Testis (tissue), 2 donors: ENCODE measurements at regions not wholly inside any gene's neighbourhood (a gene's known extent, or its start where the extent isn't known, plus 50 kb on each side); places are given as distances from the start of the nearest gene placed in this dataset.

Experiments
- DNase-seq: peaks from one replicate; pipeline ENCODE4 v3.0.0-alpha.2; 2019
- H3K27ac ChIP-seq, 2 donors: fragments of 200-600 bp; sonication (generic); one replicate each; pipeline ENCODE4 v1.5.1; 2019
- H3K27me3 ChIP-seq: fragments of 200-600 bp; sonication (generic); one replicate; pipeline ENCODE4 v1.5.1; 2019
- H3K36me3 ChIP-seq: fragments of 200-600 bp; sonication (generic); one replicate; pipeline ENCODE4 v1.5.1; 2017; ENCODE audit warnings: low read depth; ENCODE audit errors: missing control alignments
- H3K4me1 ChIP-seq: fragments of 200-600 bp; sonication (generic); one replicate; pipeline ENCODE4 v1.5.1; 2019
- H3K4me3 ChIP-seq, 2 donors: fragments of 200-600 bp; sonication (generic); one replicate each; pipeline ENCODE4 v1.5.1; 2017 to 2019
- H3K9me3 ChIP-seq: fragments of 200-600 bp; sonication (generic); one replicate; pipeline ENCODE4 v1.5.1; 2017
- POLR2A ChIP-seq: fragments of 450-650 bp; IDR thresholded peaks from one replicate; pipeline ENCODE4 v1.6.1; 2017; ENCODE audit warnings: antibody characterized with exemption, mild to moderate bottlenecking, moderate library complexity
- WGBS, 2 donors: methylation state at CpG; one replicate each; pipeline ENCODE4 v1.1.5; 2018; 5-methylcytosine and 5-hydroxymethylcytosine counted together
- intact Hi-C: fragments of 100-400 bp; cut with DNase I; formaldehyde crosslinking; loops from one replicate; pipeline ENCODE4 v1.15.1; 2023; ENCODE audit warnings: low total_unique reads
- TF ChIP-seq, protein P1 (sequence below), 3 experiments: fragments of 450-650 bp in 2 of 3; fragments of 200-600 bp in 1 of 3; sonication (generic) in 1 of 3; IDR thresholded peaks; one replicate each; pipeline ENCODE4 v1.5.1; 2016 to 2019; ENCODE audit warnings: antibody characterized with exemption in 3 of 3, mild to moderate bottlenecking in 2 of 3, moderate library complexity in 1 of 3

DNA sequence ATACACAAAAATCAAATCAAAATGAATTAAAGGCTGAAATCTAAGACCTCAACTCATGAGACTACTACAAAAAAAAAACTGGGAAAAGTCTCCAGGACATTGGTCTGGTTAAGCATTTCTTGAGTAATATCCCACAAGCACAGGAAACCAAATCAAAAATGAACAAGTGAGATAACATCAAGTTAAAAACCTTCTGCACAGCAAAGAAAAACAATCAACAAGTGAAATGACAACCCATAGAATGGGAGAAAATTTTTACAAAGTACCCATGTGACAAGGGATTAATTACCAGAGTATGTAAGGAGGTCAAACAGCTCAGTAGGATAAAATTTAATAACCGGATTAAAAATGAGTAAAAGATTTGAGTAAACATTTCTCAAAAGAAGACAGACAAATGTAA lies 338.7 kb downstream of the SLC16A7 start:
- 93 to 100% methylated on average over 1 of the region's 1 CpG for WGBS, 2 donors
- Histone ChIP-seq H3K9me3 (no peaks in the 10 kb centered on the region), H3K4me1 (no peaks in the 10 kb centered on the region)

DNA sequence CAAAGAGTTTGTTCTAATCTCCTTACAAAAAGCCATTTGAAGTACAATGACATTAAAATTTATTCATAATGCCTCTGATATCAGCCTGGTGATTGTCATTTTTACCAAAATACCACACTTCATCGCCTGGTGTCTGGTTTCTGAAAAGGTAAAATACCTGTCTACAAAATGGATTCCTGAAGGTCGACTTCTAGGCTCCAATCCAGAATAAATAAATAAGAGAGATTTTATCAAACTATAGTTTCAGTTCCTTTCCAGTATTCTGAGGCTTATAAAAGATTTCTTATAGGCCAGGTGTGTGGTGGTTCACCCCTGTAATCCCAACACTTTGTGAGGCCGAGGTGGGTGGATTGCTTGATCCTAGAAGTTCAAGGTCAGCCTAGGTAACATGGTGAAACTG lies 340.7 kb downstream of the SLC16A7 start:
- Histone ChIP-seq H3K36me3 (no peaks in the 10 kb centered on the region), H3K27me3 (no peaks in the 10 kb centered on the region), H3K27ac (no peak overlapping the region), H3K4me1 (no peaks in the 10 kb centered on the region), H3K4me3 (no peak overlapping the region), H3K9me3 (no peaks in the 10 kb centered on the region)
- intact Hi-C loops: no loop called here
- TF ChIP-seq, protein P1, sequence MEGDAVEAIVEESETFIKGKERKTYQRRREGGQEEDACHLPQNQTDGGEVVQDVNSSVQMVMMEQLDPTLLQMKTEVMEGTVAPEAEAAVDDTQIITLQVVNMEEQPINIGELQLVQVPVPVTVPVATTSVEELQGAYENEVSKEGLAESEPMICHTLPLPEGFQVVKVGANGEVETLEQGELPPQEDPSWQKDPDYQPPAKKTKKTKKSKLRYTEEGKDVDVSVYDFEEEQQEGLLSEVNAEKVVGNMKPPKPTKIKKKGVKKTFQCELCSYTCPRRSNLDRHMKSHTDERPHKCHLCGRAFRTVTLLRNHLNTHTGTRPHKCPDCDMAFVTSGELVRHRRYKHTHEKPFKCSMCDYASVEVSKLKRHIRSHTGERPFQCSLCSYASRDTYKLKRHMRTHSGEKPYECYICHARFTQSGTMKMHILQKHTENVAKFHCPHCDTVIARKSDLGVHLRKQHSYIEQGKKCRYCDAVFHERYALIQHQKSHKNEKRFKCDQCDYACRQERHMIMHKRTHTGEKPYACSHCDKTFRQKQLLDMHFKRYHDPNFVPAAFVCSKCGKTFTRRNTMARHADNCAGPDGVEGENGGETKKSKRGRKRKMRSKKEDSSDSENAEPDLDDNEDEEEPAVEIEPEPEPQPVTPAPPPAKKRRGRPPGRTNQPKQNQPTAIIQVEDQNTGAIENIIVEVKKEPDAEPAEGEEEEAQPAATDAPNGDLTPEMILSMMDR (IDR thresholded peaks at IDR 0.05): no peak
- no peak for TF ChIP-seq POLR2A
- WGBS, 2 donors: 75 to 79% methylated on average over 3 of the region's 3 CpGs
- no peak for DNase-seq

More for the DNA sequence above, 338.7 kb downstream of the SLC16A7 start:
- intact Hi-C loops: no loop called here
- Histone ChIP-seq H3K4me3 (no peak overlapping the region), H3K36me3 (no peaks in the 10 kb centered on the region), H3K27me3 (no peaks in the 10 kb centered on the region), H3K27ac (no peak overlapping the region)
- TF ChIP-seq, protein P1 (IDR thresholded peaks at IDR 0.05): no peak
- TF ChIP-seq POLR2A: no peak
- DNase-seq: no peak

DNA sequence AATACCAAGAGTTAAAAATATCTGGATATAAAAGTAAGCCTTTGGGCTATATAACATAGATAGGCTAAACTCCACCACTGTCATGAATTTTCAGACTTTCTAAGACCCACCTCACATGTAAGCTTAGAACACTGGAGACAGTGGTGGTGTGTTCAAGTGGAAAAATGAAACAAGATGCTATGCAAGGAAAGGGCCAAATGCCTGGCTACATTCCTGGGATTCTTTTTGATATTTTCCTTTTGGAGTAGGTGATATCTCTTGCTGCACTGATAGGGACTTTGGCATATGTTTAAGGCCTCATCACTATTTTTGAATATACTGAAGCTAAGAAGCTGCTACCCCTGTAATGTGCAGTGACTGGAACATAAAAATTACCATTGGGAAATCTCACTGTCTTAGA lies 341.3 kb downstream of the SLC16A7 start:
- no peaks in the 10 kb centered on the region for H3K36me3 ChIP-seq
- no peaks in the 10 kb centered on the region for H3K9me3 ChIP-seq
- no peak for TF ChIP-seq POLR2A
- TF ChIP-seq, protein P1 (IDR thresholded peaks at IDR 0.05): no peak
- H3K4me3 ChIP-seq: no peak overlapping the region
- no peak overlapping the region for H3K27ac ChIP-seq
- DNase-seq: no peak
- H3K27me3 ChIP-seq: no peaks in the 10 kb centered on the region
- intact Hi-C loops: no loop called here
- H3K4me1 ChIP-seq: no peaks in the 10 kb centered on the region

DNA sequence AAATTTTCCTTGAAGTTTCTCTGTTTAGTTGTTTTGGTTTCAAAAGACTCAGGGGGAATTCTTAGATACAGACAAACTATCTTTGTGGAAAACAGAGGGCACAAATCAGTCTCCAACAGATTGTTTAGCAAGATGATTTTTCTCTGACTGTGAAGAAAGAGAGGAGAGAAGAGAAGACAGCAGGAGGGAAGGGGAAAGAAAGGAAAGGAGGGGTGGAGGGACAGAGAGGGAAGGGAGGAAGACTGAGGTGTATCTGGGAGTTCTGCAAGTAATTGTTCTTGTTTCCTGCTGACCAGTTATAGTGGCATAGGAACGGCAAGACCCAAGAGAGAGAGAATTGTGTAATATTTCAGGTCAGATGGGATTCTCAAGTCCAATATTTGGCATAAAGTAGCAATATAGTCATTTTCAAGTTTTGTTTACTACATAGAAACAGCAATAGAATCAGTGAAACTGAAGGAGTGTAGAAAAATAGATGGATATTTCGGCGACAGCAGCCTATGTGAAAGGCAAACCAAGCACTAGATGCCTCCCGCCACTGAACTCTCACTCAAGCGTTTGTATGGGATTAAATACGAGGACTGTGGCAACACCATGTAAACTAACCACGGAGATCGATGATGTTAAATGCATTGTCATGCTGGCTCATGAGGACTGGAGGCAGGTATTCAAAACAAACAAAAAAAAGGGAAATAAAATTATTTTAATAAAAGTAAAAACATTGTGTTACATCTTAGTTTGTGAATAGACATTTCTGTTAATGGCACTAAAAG lies 342.5 kb downstream of the SLC16A7 start:
- no peak for DNase-seq
- 52 to 70% methylated on average over 8 of the region's 8 CpGs for WGBS, 2 donors
- no peak overlapping the region for H3K4me3 ChIP-seq
- H3K27ac ChIP-seq: no peak overlapping the region
- H3K36me3 ChIP-seq: no peaks in the 10 kb centered on the region
- TF ChIP-seq POLR2A: no peak
- TF ChIP-seq, protein P1 (IDR thresholded peaks at IDR 0.05): no peak
- H3K9me3 ChIP-seq: no peaks in the 10 kb centered on the region
- H3K27me3 ChIP-seq: no peaks in the 10 kb centered on the region
- H3K4me1 ChIP-seq: no peaks in the 10 kb centered on the region
- intact Hi-C loops: no loop called here
